H9 (cell line): ENCODE measurements at regions not wholly inside any gene's neighbourhood (a gene's known extent, or its start where the extent isn't known, plus 50 kb on each side); places are given as distances from the start of the nearest gene placed in this dataset.

Experiments
- DNase-seq: peaks from one replicate; pipeline ENCODE4 v3.0.0-alpha.2; 2017
- H2AFZ ChIP-seq: one replicate; pipeline ENCODE4 v1.6.1; 2013; ENCODE audit warnings: mild to moderate bottlenecking, low read length, control low read depth, moderate library complexity
- H2AK5ac ChIP-seq: 2 replicates; pipeline ENCODE4 v1.6.1; 2013; ENCODE audit warnings: low read length, control low read depth, mixed read lengths; ENCODE audit not compliant: insufficient read length
- H2BK120ac ChIP-seq: one replicate; pipeline ENCODE4 v1.6.1; 2013; ENCODE audit warnings: low read depth, mild to moderate bottlenecking, low read length, control low read depth, inconsistent platforms; ENCODE audit not compliant: poor library complexity, severe bottlenecking
- H2BK12ac ChIP-seq: 2 replicates; pipeline ENCODE4 v1.6.1; 2013; ENCODE audit warnings: low read length, control low read depth, mixed read lengths, low read depth; ENCODE audit not compliant: insufficient read length
- H2BK15ac ChIP-seq: 2 replicates; pipeline ENCODE4 v1.6.1; 2013; ENCODE audit warnings: low read depth, low read length, control low read depth
- H2BK20ac ChIP-seq: one replicate; pipeline ENCODE4 v1.6.1; 2013; ENCODE audit warnings: low read depth, mild to moderate bottlenecking, low read length, control low read depth, inconsistent platforms; ENCODE audit not compliant: poor library complexity, severe bottlenecking
- H2BK5ac ChIP-seq: 2 replicates; pipeline ENCODE4 v1.6.1; 2013; ENCODE audit warnings: low read length, control low read depth, mixed read lengths; ENCODE audit not compliant: insufficient read length
- H3K14ac ChIP-seq: 2 replicates; pipeline ENCODE4 v1.6.1; 2013; ENCODE audit warnings: low read length, control low read depth; ENCODE audit not compliant: insufficient read depth
- H3K18ac ChIP-seq: 2 replicates; pipeline ENCODE4 v1.6.1; 2013; ENCODE audit warnings: low read depth, mild to moderate bottlenecking, mixed read lengths, low read length, control low read depth; ENCODE audit not compliant: insufficient read length
- H3K23ac ChIP-seq: 2 replicates; pipeline ENCODE4 v1.6.1; 2013; ENCODE audit warnings: low read length, control low read depth, mixed read lengths, low read depth; ENCODE audit not compliant: insufficient read length
- H3K23me2 ChIP-seq: 2 replicates; pipeline ENCODE4 v1.6.1; 2013; ENCODE audit warnings: low read depth, mild to moderate bottlenecking, mixed read lengths, low read length, control low read depth; ENCODE audit not compliant: insufficient read length, poor library complexity, severe bottlenecking
- H3K27ac ChIP-seq: 2 replicates; pipeline ENCODE4 v1.5.1; 2013; ENCODE audit warnings: low read length, control low read depth, mixed read lengths, low read depth; ENCODE audit not compliant: insufficient read length
- H3K27me3 ChIP-seq: 2 replicates; pipeline ENCODE4 v1.6.1; 2013; ENCODE audit warnings: low read length, control low read depth, inconsistent platforms; ENCODE audit not compliant: insufficient read depth
- H3K4ac ChIP-seq: 2 replicates; pipeline ENCODE4 v1.6.1; 2013; ENCODE audit warnings: low read depth, mild to moderate bottlenecking, control low read depth, inconsistent platforms, low read length, moderate library complexity
- H3K4me1 ChIP-seq: 2 replicates; pipeline ENCODE4 v1.6.1; 2013; ENCODE audit warnings: low read length, control low read depth, inconsistent platforms; ENCODE audit not compliant: insufficient read depth
- H3K4me2 ChIP-seq: 2 replicates; pipeline ENCODE4 v1.6.1; 2013; ENCODE audit warnings: low read length, control low read depth, mixed read lengths; ENCODE audit not compliant: insufficient read length, insufficient read depth
- H3K56ac ChIP-seq: 2 replicates; pipeline ENCODE4 v1.6.1; 2013; ENCODE audit warnings: low read depth, mild to moderate bottlenecking, mixed read lengths, low read length, control low read depth; ENCODE audit not compliant: insufficient read length
- H3K79me1 ChIP-seq: 2 replicates; pipeline ENCODE4 v1.6.1; 2013; ENCODE audit warnings: low read depth, mild to moderate bottlenecking, moderate library complexity, low read length, control low read depth, inconsistent platforms; ENCODE audit not compliant: insufficient read depth, poor library complexity, severe bottlenecking
- H3K79me2 ChIP-seq: 2 replicates; pipeline ENCODE4 v1.6.1; 2013; ENCODE audit warnings: low read length, control low read depth, inconsistent platforms; ENCODE audit not compliant: insufficient read depth
- H3K9ac ChIP-seq: 2 replicates; pipeline ENCODE4 v1.6.1; 2013; ENCODE audit warnings: low read length, control low read depth, mixed read lengths; ENCODE audit not compliant: insufficient read length; ENCODE audit errors: extremely low read depth
- H3K9me3 ChIP-seq: one replicate; pipeline ENCODE4 v1.6.1; 2013; ENCODE audit warnings: low read depth, low read length, inconsistent platforms; ENCODE audit not compliant: control insufficient read depth
- H3T11ph ChIP-seq: one replicate; pipeline ENCODE4 v1.6.1; 2013; ENCODE audit warnings: mild to moderate bottlenecking, low read length, control low read depth, inconsistent platforms
- H4K20me1 ChIP-seq: one replicate; pipeline ENCODE4 v1.6.1; 2013; ENCODE audit not compliant: control insufficient read depth, insufficient read length, insufficient read depth
- H4K5ac ChIP-seq: 2 replicates; pipeline ENCODE4 v1.6.1; 2013; ENCODE audit warnings: low read depth, mild to moderate bottlenecking, mixed read lengths, low read length, control low read depth; ENCODE audit not compliant: insufficient read length
- H4K8ac ChIP-seq: replicated peaks from 2 replicates; pipeline ENCODE4 v1.6.1; 2013; ENCODE audit warnings: low read length, control low read depth, mixed read lengths, low read depth; ENCODE audit not compliant: insufficient read length
- H4K91ac ChIP-seq: 2 replicates; pipeline ENCODE4 v1.6.1; 2013; ENCODE audit warnings: low read depth, mild to moderate bottlenecking, moderate library complexity, mixed read lengths, low read length, control low read depth; ENCODE audit not compliant: insufficient read length
- H3K27ac Mint-ChIP-seq, 3 experiments: 2 replicates in 2 of 3; 3 replicates in 1 of 3; pipeline ENCODE4 v1.8.0; 2020 to 2021; ENCODE audit warnings: mixed read lengths in 3 of 3, mild to moderate bottlenecking in 1 of 3, moderate library complexity in 1 of 3
- H3K27me3 Mint-ChIP-seq: 2 replicates; pipeline ENCODE4 v1.8.0; 2021; ENCODE audit warnings: low read depth, mild to moderate bottlenecking, moderate library complexity, mixed read lengths
- H3K36me3 Mint-ChIP-seq, 3 experiments: 2 replicates in 2 of 3; 3 replicates in 1 of 3; pipeline ENCODE4 v1.8.0; 2020 to 2021; ENCODE audit warnings: low read depth in 3 of 3, mixed read lengths in 3 of 3; ENCODE audit not compliant: insufficient read depth in 1 of 3
- H3K4me1 Mint-ChIP-seq, 2 experiments: 2 replicates each; pipeline ENCODE4 v1.8.0; 2020; ENCODE audit warnings: mixed read lengths in 2 of 2
- H3K4me3 Mint-ChIP-seq, 2 experiments: 2 replicates in 1 of 2; 3 replicates in 1 of 2; pipeline ENCODE4 v1.8.0; 2020 to 2021; ENCODE audit warnings: mild to moderate bottlenecking in 2 of 2, mixed read lengths in 2 of 2, moderate library complexity in 1 of 2
- H3K9me3 Mint-ChIP-seq, 2 experiments: 2 replicates in 1 of 2; 3 replicates in 1 of 2; pipeline ENCODE4 v1.8.0; 2020; ENCODE audit warnings: mild to moderate bottlenecking in 2 of 2, mixed read lengths in 2 of 2, moderate library complexity in 1 of 2
- WGBS: extraction: QIAGEN DNeasy Blood & Tissue Kit; methylation state at CpG from one replicate; pipeline ENCODE4 v1.1.7; 2013; ENCODE audit warnings: missing lambda C conversion rate, low lambda C conversion rate, mixed read lengths; ENCODE audit not compliant: insufficient read length; ENCODE audit errors: extremely low coverage; 5-methylcytosine and 5-hydroxymethylcytosine counted together
- TF ChIP-seq, protein P1 (sequence below): fragments of 200-600 bp; sonication (generic); conservative IDR thresholded peaks from 3 replicates; pipeline ENCODE4 v1.8.0; 2021; ENCODE audit warnings: antibody characterized with exemption, mild to moderate bottlenecking

DNA sequence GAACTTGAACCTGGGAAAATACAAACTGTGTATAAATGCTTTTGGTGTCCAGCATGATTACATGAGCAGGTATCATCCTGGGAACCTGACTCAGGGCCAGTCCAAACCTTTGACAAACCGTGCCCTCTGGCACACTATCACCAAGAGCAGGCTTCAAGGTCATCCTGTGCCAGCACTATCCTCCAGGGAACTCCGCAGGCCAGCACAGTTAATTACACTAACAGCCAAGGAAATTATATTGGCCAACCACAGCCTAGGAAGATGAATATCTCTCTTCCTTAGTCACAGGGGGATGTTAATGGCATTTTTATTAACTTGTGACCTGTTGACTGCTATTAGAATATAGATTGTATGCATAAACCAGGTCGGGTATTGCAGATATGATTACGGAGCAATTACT, 262.0 kb downstream of the TUSC7 start:
- H3K27me3 Mint-ChIP-seq, result no peaks in the 10 kb centered on the region
- H3K79me1 ChIP-seq, result no peaks in the 10 kb centered on the region
- no peak overlapping the region for H3K23ac ChIP-seq
- no peaks in the 10 kb centered on the region for H3K4me1 ChIP-seq
- no peak for DNase-seq
- no peaks in the 10 kb centered on the region; a peak in 1 of 5 replicates for H3K9me3 Mint-ChIP-seq
- no peak overlapping the region for H2AK5ac ChIP-seq
- no peak overlapping the region for H2BK120ac ChIP-seq
- H3T11ph ChIP-seq, result no peak overlapping the region
- no peak overlapping the region for H2BK15ac ChIP-seq
- H3K14ac ChIP-seq, result no peak overlapping the region
- no peaks in the 10 kb centered on the region for H3K36me3 Mint-ChIP-seq
- no peaks in the 10 kb centered on the region for H4K20me1 ChIP-seq
- no peaks in the 10 kb centered on the region for H3K79me2 ChIP-seq
- no CpG with 5 or more reads among the region's 4 CpGs for WGBS
- no peak overlapping the region for H4K5ac ChIP-seq
- no peak overlapping the region; a peak in 1 of 7 replicates for H3K27ac Mint-ChIP-seq
- H4K8ac ChIP-seq, result no peak overlapping the region
- H4K91ac ChIP-seq, result no peak overlapping the region
- H3K56ac ChIP-seq, result no peak overlapping the region
- no peak overlapping the region for H3K4ac ChIP-seq
- H3K27me3 ChIP-seq, result no peaks in the 10 kb centered on the region
- no peak overlapping the region for H2AFZ ChIP-seq
- H2BK20ac ChIP-seq, result no peak overlapping the region
- H3K9ac ChIP-seq, result no peak overlapping the region
- H2BK5ac ChIP-seq, result no peak overlapping the region
- no peak overlapping the region for H3K4me2 ChIP-seq
- H3K27ac ChIP-seq, result no peak overlapping the region
- TF ChIP-seq, protein P1, sequence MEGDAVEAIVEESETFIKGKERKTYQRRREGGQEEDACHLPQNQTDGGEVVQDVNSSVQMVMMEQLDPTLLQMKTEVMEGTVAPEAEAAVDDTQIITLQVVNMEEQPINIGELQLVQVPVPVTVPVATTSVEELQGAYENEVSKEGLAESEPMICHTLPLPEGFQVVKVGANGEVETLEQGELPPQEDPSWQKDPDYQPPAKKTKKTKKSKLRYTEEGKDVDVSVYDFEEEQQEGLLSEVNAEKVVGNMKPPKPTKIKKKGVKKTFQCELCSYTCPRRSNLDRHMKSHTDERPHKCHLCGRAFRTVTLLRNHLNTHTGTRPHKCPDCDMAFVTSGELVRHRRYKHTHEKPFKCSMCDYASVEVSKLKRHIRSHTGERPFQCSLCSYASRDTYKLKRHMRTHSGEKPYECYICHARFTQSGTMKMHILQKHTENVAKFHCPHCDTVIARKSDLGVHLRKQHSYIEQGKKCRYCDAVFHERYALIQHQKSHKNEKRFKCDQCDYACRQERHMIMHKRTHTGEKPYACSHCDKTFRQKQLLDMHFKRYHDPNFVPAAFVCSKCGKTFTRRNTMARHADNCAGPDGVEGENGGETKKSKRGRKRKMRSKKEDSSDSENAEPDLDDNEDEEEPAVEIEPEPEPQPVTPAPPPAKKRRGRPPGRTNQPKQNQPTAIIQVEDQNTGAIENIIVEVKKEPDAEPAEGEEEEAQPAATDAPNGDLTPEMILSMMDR, result no peak
- 0 out of 4 replicates have a peak, but pooled peaks cover 0 to 3% of the 10 kb centered on the region in 2 experiments for H3K4me1 Mint-ChIP-seq
- no peak overlapping the region for H3K4me3 Mint-ChIP-seq
- no peak overlapping the region for H2BK12ac ChIP-seq
- H3K23me2 ChIP-seq, result no peaks in the 10 kb centered on the region
- H3K9me3 ChIP-seq, result no peaks in the 10 kb centered on the region
- no peak overlapping the region for H3K18ac ChIP-seq
